PC-3 (cell line): ENCODE measurements at regions not wholly inside any gene's neighbourhood (a gene's known extent, or its start where the extent isn't known, plus 50 kb on each side); places are given as distances from the start of the nearest gene placed in this dataset.

Experiments used
- EZH2 ChIP-seq: fragments of 300-600 bp; sonication (generic); IDR thresholded peaks from one replicate; pipeline ENCODE4 v1.6.1; 2017; ENCODE audit warnings: antibody characterized with exemption, mild to moderate bottlenecking, low read length; ENCODE audit not compliant: unreplicated experiment
- TF ChIP-seq, protein P1 (sequence below): fragments of 300-600 bp; sonication (generic); conservative IDR thresholded peaks from 2 replicates; pipeline ENCODE4 v1.5.1; 2017; ENCODE audit warnings: antibody characterized with exemption, low read depth, mild to moderate bottlenecking, low read length

- TF ChIP-seq, protein P1, sequence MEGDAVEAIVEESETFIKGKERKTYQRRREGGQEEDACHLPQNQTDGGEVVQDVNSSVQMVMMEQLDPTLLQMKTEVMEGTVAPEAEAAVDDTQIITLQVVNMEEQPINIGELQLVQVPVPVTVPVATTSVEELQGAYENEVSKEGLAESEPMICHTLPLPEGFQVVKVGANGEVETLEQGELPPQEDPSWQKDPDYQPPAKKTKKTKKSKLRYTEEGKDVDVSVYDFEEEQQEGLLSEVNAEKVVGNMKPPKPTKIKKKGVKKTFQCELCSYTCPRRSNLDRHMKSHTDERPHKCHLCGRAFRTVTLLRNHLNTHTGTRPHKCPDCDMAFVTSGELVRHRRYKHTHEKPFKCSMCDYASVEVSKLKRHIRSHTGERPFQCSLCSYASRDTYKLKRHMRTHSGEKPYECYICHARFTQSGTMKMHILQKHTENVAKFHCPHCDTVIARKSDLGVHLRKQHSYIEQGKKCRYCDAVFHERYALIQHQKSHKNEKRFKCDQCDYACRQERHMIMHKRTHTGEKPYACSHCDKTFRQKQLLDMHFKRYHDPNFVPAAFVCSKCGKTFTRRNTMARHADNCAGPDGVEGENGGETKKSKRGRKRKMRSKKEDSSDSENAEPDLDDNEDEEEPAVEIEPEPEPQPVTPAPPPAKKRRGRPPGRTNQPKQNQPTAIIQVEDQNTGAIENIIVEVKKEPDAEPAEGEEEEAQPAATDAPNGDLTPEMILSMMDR: no peak
- no peak for TF ChIP-seq EZH2
Measured at GRCh38 chr3:164658125-164658524, 420.2 kb downstream of the SI start.
